Activated T-cell treated with anti-CD3 and anti-CD28 coated beads for 1 hour (primary cell): ENCODE measurements at regions not wholly inside any gene's neighbourhood (a gene's known extent, or its start where the extent isn't known, plus 50 kb on each side); places are given as distances from the start of the nearest gene placed in this dataset.
"Not testable (repeated sequence)": the region's sequence is repeated elsewhere in the genome, so short reads cannot be mapped to it uniquely, and the experiment has no call there.

Experiments
- DNase-seq: peaks from one replicate; pipeline ENCODE4 v3.0.0-alpha.2; 2020; ENCODE audit warnings: low read depth

DNA sequence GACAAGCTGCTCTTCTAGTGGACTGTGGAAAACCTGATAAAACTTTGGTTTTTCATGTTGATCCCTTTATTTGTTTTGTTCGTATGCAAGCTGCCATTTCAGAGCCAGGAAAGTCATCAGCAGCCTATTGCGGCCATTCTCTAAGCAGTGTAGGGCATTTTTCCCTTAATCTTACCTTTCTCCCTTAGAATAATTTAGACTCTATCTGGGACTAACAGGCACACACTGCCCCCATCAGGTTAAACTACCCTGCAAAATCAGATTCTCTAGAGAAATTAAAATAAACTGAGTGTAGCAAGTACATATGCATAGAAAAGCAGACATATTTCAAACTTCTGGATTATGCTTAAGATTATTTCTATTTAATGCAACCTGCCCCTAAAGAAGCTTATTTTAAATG is 347.5 kb downstream of the METTL4 start:
- DNase-seq, result no peak

DNA sequence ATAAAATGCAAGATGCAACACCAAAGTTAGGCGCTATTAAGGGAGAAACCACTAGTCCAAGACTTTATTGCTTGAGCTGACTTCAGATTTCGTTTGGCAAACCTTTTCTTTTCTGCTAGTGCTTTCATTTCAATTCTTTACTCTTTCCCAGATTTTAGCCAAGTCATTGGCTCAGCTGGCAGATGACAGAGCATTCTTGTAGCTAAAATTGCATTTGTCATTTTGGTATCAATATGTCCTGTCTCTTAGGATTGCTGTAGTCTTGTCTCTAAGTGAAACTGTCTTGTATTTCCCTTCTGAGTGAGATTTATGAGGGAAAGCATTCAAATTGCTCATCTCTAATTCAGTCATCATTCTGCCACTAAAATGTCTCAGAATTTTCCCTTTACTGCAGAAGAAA is 335.1 kb downstream of the METTL4 start:
- no peak for DNase-seq

GRCh38 chr18:2237706-2238105 is 333.6 kb downstream of the METTL4 start:
- no peak for DNase-seq

DNA sequence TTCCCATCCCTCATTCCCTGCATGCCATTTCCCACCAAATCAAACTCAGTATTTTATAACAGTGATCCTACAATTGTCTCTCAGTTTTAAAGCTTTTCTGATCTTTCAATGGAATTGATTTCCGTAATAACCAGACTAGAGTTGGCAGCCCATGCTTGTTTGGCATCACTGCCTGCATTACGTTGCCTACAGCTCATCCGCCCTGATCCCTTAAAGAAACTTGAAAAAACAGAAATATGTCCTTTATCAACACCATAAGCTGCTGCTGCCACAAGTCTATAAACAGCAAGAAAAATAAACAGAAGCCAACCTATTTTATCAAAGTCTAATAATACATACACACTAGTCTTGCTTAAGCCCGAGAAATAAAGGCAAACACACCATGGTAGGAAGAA is 331.0 kb downstream of the METTL4 start:
- no peak for DNase-seq

- DNase-seq, result no peak
Measured at GRCh38 chr18:2244641-2245040, 326.7 kb downstream of the METTL4 start.

GRCh38 chr18:2247101-2247500 is 324.2 kb downstream of the METTL4 start:
- not testable (repeated sequence) for DNase-seq

GRCh38 chr18:2254977-2255376 is 316.3 kb downstream of the METTL4 start:
- no peak for DNase-seq

GRCh38 chr18:2256577-2256976 is 314.7 kb downstream of the METTL4 start:
- DNase-seq, result no peak

DNA sequence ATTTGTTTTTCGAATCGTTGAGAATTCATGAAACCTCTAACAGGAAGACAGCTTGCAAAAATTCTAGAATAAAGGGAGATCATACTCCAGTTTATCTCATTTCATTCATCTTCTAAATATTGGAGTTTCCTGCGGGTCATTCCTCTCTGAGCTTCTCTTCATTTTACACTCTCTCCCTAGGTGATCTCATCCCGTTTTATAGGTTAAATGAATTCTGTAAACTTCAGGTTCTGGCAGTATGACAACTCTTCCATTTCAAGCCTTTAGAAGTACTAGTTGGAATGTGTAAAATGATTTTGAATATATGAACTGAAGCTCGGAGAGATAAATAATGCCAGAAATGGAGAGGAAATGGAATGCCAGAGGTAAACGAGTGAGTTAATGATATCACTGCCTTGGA is 312.4 kb downstream of the METTL4 start:
- no peak for DNase-seq

DNA sequence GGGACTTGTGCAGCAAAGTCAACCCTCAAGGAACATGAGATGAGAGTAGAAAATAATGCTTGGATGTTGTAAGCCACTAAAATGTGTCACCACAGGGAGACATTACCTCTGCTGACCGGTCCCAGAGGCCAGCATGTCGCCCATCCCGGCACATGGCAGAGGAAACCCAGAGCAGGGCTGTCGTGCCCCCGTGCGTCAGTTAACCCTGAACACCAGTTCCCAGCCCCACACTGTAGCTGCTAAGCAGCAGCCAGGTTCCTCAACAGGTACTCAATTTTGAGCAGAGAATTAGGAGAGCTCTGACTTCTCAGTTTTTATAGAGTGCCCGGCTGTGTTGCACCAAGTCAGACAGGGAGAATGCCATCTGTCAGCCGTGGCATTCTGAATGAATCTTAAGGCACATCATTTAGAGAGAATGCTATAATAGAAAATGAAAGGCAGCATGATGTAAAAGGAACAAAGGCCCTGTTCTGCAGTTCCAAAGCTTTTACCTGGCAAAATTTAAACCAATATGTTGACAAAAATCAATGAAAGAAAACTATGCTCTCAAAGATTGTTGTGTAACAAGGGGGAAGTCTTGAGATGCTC is 307.9 kb downstream of the METTL4 start:
- no peak for DNase-seq

DNA sequence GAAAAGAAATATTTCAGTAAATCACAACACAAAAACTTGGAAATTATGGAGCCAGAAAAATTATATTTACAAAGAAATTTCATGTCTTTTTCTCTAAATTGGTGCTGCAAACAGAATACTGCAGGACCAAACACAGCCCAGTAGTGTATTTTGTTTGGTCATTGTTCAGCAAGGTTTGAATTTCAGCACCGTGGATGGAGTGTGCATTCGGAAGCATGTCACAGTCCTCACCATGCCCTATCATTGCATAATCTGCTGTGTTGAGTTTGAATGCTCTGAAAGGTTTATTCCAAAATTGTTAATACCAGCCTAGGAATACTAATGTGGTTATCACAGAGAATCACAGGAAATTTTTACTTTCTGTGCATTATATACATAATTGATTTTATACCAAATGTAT is 296.7 kb downstream of the METTL4 start:
- DNase-seq, result no peak

- no peak for DNase-seq
Measured at GRCh38 chr18:2281086-2281485, 290.2 kb downstream of the METTL4 start.

- no peak for DNase-seq
Measured at GRCh38 chr18:2281523-2282199, 289.6 kb downstream of the METTL4 start.

GRCh38 chr18:2293109-2293839 is 278.0 kb downstream of the METTL4 start:
- no peak for DNase-seq

DNA sequence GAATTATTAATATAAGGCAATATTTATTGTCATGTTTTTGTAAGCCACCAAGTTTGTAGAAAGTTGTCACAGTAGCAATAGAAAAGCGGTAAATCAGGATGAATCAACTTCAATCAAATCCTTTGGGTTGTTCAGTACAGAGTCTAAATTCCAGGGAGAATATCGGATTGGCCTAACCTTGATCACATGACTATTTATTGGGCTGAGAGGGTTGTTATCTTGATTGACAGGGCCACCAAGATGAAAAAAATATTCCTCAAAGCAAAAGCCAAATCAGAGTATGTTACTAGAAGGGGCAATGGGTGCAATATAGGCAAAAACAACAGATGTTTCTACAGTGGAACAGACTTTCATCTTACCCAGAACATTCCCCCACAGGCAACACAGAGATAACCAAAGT is 270.0 kb downstream of the METTL4 start:
- DNase-seq, result no peak

- no peak for DNase-seq
Measured at GRCh38 chr18:2302012-2302411, 269.3 kb downstream of the METTL4 start.

DNA sequence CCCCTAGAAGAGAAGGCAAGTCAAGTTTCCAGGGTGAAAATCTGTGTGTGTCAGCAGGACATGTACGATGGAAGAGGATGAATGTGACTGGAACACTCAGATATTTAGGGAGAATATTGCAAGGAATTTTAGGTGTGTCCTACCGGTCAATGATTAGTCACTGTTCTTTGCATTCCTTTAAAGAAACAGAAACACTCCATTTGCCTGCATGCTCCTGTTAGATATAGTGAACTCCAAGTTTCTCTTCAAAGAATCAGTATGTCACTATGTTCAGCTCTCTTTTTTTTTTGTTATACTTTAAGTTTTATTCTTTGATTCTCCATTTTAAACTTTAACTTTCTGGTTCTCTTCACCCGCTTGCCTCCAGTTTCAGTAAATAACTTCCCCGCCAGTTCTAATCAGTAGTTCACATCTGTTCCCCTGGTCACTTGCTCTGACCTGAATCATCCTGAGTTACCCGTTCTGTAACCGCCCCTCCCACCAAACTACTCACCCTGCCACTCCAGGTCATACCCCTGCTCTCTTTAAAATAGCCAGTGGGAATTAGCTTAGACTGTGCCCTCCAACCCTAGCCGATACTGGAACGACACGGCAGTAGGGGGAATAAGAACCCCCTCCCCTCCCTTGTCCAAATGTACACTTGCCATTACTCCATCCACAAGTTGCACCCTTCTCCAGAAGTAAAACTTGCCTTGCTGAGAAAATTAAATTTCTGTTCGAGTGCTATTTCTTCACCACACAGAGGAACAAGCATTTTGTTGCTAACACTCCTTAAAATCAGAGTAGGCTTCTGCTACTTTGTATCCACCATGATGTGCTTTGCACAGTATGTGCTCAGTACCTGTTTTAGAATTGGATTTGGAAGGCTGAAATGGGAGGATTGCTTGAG is 268.4 kb downstream of the METTL4 start:
- DNase-seq, result no peak

- no peak for DNase-seq
Measured at GRCh38 chr18:2303517-2304238, 267.6 kb downstream of the METTL4 start.

GRCh38 chr18:2304378-2305175 is 266.7 kb downstream of the METTL4 start:
- no peak for DNase-seq

DNA sequence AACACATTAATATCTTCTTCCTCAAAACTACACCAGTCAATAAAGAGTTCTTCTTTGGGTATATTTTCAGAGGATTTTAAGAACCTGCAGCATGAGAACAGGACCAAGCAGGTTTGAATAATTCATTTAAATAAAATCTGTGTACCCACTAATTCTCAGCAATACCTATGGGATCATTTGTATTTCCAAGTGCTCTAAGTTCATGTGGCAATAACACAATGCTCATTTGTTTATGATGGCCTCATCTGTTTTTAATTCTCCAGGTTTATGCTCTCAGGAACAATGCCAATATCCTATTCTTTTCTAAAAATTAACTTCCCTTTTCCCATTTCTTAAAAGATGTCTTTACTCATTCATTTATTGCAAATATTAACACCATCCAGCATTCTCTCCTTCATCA is 264.7 kb downstream of the METTL4 start:
- DNase-seq, result no peak

DNA sequence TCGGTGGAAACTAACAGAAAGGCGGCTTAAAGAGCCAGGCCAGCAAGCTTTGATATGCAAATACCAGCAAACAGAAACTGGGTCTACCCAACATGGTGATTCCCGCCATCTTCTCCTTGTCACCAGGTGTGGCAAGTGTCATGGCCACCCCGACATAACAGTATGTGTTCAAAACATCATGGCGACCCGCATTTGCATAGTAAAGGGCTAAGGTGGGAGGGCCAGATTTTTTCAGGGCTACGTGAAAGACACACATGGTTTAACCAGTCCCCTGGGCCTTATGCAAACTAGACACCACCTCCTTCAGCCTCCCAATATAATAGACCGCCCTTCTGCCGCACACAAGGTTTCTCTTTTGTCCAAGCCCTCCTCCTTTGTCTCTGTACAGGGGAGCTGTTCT is 260.4 kb downstream of the METTL4 start:
- no peak for DNase-seq
